Medulla oblongata (tissue), 1 donor: ENCODE measurements at regions not wholly inside any gene's neighbourhood (a gene's known extent, or its start where the extent isn't known, plus 50 kb on each side); places are given as distances from the start of the nearest gene placed in this dataset.
"Not testable (repeated sequence)": the region's sequence is repeated elsewhere in the genome, so short reads cannot be mapped to it uniquely, and the experiment has no call there.

ENCODE experiments used
- DNase-seq: peaks from one replicate; pipeline ENCODE4 v3.0.0-alpha.2; 2015; ENCODE audit errors: extremely low spot score

- DNase-seq, result no peak
Measured at GRCh38 chr13:89214185-89214584, 1543.0 kb downstream of the SLITRK5 start.

DNA sequence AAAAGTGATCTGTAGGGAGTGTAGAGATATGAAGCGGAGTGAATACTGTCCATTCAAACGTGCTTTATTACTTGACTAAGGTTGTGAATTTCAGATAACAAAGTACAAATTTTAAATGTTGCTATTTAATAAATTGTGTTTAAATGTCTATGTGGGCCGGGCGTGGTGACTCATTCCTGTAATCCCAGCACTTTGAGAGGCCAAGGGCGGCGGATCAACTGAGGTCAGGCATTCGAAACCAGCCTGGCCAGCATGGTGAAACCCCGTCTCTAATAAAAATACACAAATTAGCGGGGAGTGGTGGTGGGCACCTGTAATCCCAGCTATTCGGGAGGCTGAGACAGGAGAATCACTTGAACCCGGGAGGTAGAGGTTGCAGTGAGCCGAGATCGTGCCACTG lies 1544.1 kb downstream of the SLITRK5 start:
- not testable (repeated sequence) for DNase-seq

DNA sequence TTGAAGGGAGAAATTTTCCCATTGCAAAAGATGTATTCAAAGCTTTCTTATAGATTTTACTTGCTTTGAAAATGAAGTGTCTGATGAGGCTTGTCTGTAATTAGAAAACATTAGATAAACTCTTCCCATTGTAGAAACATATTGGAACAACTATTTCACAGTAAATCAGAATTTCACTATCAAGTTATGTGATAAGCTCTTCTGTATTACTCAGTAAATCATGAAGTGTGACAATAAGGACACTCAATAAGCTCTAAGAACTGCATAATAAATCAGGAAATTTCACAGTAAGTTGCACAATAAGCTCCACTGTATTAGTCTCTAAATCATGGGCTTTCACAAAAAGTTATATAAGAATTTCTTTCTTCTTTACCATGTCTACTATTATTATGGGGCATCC lies 1546.6 kb downstream of the SLITRK5 start:
- DNase-seq, result no peak

DNA sequence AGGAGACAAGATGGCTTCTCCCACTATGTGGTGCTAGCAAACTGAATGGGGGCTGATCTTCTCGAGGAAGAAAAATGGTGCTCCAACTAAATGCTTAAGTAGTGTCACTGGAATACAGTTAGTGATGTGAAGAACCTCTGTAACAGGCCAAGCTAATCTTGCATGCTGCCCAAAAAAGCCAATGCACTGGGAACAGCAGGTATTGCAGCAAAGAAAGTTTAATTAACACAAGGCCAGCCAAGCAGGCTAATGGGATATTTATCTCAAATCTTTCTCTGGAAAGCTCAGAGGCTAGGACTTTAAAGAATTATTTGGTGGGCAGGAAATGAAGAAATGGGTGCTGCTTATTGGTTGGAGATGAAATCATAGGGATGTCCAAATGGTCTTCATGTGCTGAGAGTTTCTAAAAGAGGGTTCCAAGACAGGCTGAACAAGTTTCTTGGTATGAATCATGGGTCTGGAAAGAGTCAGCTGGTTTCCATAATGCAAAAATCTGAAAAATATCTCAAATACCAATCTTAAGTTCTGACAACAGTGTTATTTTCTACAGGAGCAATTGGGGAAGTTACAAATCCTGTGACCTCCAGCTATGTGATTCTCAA lies 1550.5 kb downstream of the SLITRK5 start:
- no peak for DNase-seq

- DNase-seq, result no peak
Measured at GRCh38 chr13:89227356-89227755, 1556.2 kb downstream of the SLITRK5 start.

GRCh38 chr13:89238496-89238895 lies 1567.3 kb downstream of the SLITRK5 start:
- no peak for DNase-seq

GRCh38 chr13:89239361-89240127 lies 1568.4 kb downstream of the SLITRK5 start:
- DNase-seq, result no peak

DNA sequence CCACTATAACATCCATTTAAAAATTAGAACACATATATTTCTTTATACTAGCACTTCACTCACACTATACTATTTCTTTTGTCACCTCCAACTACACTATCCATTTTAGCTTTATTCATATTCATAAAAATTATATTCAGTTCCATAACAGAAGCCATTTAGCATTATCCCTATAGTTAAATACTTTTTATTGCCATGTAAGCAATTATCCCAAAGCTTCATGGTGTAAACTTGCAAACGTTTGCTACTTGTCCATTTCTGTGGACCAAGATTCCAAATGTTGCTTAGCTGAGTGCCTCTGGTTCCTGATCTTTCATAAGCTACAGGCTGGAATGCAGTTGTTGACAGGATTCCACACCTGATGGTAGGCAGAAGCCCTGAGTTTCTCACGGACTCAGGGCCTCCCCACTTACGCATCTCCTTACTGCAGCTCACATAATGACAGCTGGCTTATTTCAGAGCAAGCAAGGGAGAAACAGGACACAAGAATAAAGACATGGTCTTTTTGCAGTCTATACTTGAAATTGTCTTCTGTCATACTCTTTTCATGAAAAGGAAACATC lies 1584.8 kb downstream of the SLITRK5 start:
- no peak for DNase-seq

DNA sequence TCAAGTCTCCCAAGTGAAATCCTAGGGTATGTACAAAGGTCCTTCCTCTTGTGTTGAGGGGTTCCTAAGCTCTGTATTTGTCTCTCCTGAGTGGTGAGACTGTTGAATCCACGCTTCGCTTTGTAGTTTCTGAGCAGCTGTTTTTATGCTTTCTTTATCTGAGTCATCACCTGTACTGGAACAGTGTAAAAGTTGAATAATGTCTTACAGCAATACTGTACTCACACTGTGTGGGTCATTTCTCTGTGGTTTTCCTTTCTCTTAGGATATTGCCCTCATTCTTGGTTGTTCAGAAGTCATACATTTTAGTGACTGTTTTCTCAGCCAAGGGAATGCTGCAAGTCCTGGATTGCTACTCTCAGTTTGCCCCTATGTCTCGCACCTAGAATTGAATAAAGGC lies 1596.6 kb downstream of the SLITRK5 start:
- DNase-seq, result no peak

DNA sequence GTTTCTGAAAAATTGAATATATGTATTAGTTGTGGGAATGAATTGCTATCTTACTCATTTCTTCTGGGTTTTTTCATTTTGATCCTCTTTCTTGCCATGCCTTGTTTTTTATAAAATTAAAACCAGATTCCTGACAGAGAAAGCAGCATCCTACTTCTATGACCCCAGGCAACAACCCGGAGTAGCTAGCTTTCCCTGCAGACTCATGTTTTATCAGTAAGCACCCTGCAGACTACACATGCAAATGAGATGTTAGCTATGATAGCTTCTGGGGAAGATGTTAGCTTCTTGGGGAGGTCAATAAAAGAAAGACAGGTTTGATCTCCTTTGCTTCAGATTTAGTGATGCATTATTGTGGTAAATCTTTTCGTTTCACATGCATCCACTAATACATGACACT lies 1598.6 kb downstream of the SLITRK5 start:
- no peak for DNase-seq

DNA sequence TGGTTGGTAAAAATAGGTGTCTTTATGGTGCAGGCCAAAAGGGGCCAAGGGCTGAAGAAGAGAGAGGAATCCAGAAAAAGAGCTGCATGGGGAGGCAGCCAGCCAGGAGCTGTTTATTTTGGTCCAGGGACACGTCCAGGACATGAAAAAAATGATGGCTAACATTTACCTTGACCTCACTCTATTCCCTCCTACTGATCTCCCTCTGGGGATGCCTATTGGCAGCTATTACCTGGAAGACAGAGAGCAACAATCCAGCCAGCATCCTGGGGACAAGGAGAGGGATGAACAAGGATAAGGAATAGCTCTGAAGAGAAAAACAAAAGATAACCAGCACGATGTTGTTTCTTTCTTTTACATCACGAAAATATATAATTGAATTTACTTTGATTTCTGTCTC lies 1599.6 kb downstream of the SLITRK5 start:
- no peak for DNase-seq

- no peak for DNase-seq
Measured at GRCh38 chr13:89279374-89279773, 1608.2 kb downstream of the SLITRK5 start.

- DNase-seq, result no peak
Measured at GRCh38 chr13:89281331-89281730, 1610.2 kb downstream of the SLITRK5 start.

DNA sequence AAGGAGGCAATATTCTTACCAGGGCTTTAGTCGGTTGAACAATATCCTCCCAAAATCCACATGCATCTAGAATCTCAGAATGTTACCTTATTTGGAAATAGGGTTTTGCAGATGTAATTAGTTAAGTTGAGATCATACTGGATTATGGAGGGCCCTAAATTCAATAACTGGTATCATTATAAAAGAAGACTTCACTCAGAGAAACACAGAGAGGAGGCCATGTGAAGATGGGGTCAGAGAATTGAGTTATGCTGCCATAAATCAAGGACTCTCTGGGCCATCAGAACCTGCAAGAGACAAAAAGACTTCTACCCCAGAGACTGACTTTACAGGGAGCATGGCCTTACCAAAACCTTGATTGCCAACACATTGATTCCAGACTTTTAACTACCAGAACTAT lies 1611.1 kb downstream of the SLITRK5 start:
- DNase-seq, result no peak

GRCh38 chr13:89287381-89287780 lies 1616.2 kb downstream of the SLITRK5 start:
- DNase-seq, result no peak

DNA sequence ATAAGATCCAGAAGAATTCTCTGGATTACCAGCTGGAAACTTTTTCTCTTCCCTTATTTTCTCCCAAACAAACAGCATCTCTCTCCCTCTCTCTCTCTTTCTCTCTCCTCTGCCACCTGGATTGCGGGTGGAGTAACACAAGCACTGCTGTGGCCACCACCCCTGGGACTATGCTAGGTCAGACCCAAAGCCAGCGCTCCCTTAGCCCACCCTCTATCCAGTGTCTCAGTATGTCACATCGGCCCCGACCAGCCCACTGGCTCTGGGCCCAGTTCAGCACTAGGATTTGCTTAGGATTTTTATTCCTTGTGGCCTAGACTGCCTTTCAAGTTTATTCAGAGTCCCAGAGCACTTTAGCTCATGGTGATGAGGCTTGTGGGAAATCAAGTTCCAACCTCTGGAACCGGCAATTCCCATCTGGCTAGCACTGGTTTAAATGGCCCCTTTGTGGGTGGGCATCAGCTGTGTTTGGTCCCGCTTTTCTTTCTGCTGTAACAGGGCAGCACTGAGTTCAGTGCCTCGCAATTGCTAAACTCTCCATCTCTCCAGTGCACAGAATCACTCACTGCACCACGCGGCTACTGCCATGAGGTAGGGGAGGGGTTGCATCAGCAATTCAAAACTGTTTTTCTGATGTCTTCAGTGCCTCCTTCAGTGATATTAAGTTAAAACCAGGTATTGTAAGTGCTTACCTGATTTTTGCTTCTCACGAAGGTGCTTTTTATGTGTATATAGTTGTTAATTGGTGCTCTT lies 1623.1 kb downstream of the SLITRK5 start:
- DNase-seq, result no peak

DNA sequence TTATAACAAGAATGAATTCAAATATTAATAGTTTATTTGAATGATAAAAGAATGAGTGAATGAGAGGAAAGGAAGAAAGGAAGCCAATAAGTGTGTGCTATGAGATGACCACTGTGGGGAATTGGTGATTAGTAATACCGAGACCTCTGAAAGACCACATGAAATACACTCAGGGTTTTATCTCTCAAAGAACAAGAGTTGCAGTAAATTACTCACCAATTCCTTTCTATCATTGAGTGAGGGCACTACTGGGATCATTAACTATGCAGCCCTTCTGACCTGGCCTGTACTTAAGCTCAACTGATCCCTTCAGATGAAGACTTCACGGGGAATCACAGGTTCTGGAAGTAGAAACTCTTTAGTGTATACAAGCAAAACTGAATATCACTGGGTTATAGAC lies 1636.1 kb downstream of the SLITRK5 start:
- no peak for DNase-seq

GRCh38 chr13:89310943-89311672 lies 1639.9 kb downstream of the SLITRK5 start:
- no peak for DNase-seq

DNA sequence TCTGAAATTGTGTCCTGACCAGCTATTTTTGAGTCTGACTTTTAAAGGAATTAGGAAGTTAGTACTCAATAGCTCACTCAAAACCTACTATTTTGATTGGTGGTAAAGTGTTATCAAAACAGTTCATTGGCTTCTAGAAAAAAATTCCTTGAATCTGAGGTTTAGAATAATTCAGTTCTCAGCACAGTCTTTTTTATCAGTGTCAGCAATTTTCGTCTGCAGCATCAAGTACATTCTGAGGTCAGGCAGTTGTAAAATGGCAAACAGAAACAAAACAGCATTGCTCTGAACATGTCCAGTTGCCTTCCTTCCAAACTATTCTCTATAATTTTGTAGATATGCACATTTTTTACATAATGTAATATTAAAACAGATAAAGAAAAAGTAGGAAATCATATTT lies 1644.1 kb downstream of the SLITRK5 start:
- no peak for DNase-seq

GRCh38 chr13:89322466-89322865 lies 1651.3 kb downstream of the SLITRK5 start:
- no peak for DNase-seq

DNA sequence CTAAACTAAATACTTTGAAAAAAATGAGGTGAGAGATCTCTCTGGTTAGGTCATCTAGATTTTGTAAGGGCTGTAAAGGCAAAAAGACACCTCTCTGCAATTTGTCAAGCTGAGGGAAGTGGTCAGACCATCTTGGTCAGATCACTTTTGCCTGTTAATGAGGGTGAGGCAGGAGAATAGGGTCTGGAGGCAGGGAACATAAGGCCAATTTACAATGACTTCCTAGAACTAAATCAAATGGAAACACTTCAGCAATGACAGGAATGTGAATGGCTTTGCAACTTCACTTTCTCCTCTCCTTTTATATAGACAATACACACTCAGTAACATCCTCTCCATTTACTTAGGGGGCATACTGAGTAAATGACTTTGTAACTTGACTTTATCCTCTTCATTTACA lies 1653.4 kb downstream of the SLITRK5 start:
- DNase-seq, result no peak

GRCh38 chr13:89343165-89343564 lies 1672.0 kb downstream of the SLITRK5 start:
- no peak for DNase-seq
